Activated naive CD8-positive, alpha-beta T cell treated with anti-CD3 and anti-CD28 coated beads, Interleukin-2, amount 50 U/mL, for 24 hours (primary cell): ENCODE measurements at regions not wholly inside any gene's neighbourhood (a gene's known extent, or its start where the extent isn't known, plus 50 kb on each side); places are given as distances from the start of the nearest gene placed in this dataset.

Source experiments
- ATAC-seq: fragments of 150-1000 bp; cut with Tn5 transposase; one replicate; pipeline ENCODE4 v1.10.0; 2021
- DNase-seq: peaks from one replicate; pipeline ENCODE4 v3.0.0; 2021
- H3K27ac Mint-ChIP-seq: one replicate; pipeline ENCODE4 v1.8.0; 2021; ENCODE audit warnings: mild to moderate bottlenecking, mixed read lengths
- H3K27me3 Mint-ChIP-seq: one replicate; pipeline ENCODE4 v1.8.0; 2021; ENCODE audit warnings: mixed read lengths
- H3K36me3 Mint-ChIP-seq: one replicate; pipeline ENCODE4 v1.8.0; 2021; ENCODE audit warnings: low read depth, mixed read lengths
- H3K4me1 Mint-ChIP-seq: one replicate; pipeline ENCODE4 v1.8.0; 2021; ENCODE audit warnings: mixed read lengths
- H3K4me3 Mint-ChIP-seq: one replicate; pipeline ENCODE4 v1.8.0; 2021; ENCODE audit warnings: mild to moderate bottlenecking, moderate library complexity, mixed read lengths
- H3K9me3 Mint-ChIP-seq: one replicate; pipeline ENCODE4 v1.8.0; 2021; ENCODE audit warnings: mixed read lengths

DNA sequence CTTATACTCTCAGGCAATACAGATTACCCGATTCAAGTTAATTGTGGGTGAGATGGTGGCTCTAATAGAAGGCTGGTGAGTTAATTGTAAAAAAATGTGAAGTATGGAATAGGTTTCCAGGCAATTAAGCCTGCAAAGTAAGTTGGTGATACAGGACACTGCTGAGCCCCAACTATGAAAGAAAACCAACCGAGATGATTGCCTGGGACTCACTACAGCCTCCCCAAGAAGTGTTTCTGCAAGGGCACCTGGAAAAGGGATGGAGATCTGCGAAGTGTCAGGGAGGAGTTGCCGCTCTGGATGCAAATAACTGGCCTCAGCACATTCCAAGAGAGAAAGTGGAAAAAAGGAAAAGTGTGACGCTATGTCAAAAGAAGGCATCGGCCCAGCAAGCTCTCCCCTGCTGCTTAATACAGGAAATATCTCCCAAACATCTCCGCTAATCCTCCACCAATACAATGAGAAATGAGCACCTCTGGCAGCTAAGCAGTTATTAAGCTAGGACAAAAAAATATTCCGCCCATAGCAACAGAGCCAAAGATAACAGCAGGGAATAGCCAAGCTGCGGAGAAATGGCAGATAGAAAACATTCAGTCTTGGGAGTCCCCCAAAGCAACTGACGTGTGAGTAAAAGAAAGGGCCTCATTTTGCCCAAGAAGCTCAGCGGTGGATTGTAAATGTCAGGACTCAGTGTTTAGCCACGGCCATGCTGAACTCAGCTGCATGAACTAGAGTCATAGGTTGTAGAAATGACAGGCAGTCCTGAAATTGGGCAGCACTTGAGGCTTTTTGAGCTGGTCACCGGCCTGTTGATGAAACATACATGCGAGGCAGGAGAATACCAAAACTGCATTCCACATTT lies 133.7 kb downstream of the SNX19 start:
- H3K4me1 Mint-ChIP-seq = no peaks in the 10 kb centered on the region
- H3K36me3 Mint-ChIP-seq = no peaks in the 10 kb centered on the region
- no peak overlapping the region for H3K4me3 Mint-ChIP-seq
- H3K27ac Mint-ChIP-seq = no peak overlapping the region
- no peaks in the 10 kb centered on the region for H3K9me3 Mint-ChIP-seq
- H3K27me3 Mint-ChIP-seq = no peaks in the 10 kb centered on the region
- ATAC-seq (no peak), DNase-seq (no peak)

DNA sequence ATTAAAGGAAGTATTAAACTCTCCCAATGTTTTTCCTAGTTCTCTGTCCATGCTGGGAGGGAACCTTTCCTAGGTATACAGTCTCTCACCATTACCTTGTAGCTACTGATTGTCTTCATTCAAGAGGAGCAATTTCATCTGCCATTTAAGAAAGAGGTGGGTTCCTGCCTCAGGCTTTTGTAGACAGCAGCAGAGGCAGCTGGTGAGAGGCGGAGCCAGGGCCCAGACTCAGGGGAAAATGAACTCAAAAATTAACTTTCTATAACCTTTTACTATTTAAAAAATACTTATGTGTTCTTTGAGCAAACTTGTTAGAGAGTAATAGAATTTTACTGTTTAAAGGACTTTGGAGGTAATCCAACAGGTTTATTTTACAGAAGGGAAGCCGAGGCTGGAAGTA lies 133.0 kb downstream of the SNX19 start:
- Mint-ChIP-seq H3K36me3 (no peaks in the 10 kb centered on the region), H3K4me3 (no peak overlapping the region), H3K9me3 (no peaks in the 10 kb centered on the region), H3K27me3 (no peaks in the 10 kb centered on the region), H3K4me1 (no peaks in the 10 kb centered on the region), H3K27ac (no peak overlapping the region)
- DNase-seq (no peak), ATAC-seq (no peak)

DNA sequence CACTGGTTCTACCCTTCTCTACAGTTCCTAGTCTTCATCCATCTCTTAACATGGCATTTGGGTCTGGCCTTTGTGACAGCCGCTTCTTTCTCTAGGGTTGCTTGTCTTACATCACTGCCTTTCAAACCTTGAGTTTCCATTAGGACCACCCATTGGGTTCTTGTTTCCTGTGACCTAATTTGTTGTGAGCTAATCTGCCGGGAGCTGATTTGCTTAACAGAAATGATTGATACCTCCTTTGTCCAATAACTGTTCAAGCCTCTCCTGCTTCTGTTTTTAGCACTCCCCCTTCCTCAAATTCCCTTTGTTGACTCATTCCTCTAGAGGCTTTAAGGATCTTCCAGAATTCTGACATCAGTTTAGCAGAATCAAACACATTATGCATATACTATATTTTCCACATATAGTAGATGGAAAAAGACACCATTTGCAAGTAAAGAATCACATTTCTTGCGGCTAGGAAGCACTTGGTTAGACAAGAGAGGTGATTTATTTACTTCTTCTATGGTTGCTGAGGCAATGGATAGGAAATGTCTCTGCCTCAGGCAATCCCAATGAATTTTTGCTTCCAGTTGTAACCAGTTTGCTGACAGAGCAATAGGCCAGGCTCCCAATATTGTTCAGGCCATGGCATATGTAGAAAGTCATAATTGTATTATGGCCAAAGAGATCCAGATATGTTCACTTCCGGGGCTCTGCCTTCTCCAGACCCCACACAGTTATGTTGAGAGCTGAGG lies 130.7 kb downstream of the SNX19 start:
- Mint-ChIP-seq H3K4me1 (no peaks in the 10 kb centered on the region), H3K4me3 (no peak overlapping the region), H3K27me3 (no peaks in the 10 kb centered on the region), H3K36me3 (peaks cover 1% of the 10 kb centered on the region), H3K27ac (no peak overlapping the region), H3K9me3 (no peaks in the 10 kb centered on the region)
- ATAC-seq (no peak), DNase-seq (no peak)

GRCh38 chr11:130786586-130786985 lies 129.7 kb downstream of the SNX19 start:
- Mint-ChIP-seq H3K27me3 (peaks cover 6% of the 10 kb centered on the region), H3K36me3 (peaks cover 5% of the 10 kb centered on the region), H3K4me1 (no peaks in the 10 kb centered on the region), H3K4me3 (no peak overlapping the region), H3K27ac (no peak overlapping the region), H3K9me3 (peaks cover 4% of the 10 kb centered on the region)
- no peak for ATAC-seq
- no peak for DNase-seq

GRCh38 chr11:130787092-130787616 lies 129.1 kb downstream of the SNX19 start:
- Mint-ChIP-seq H3K4me3 (no peak overlapping the region), H3K27ac (no peak overlapping the region), H3K9me3 (peaks cover 4% of the 10 kb centered on the region), H3K36me3 (peaks cover 5% of the 10 kb centered on the region), H3K4me1 (no peaks in the 10 kb centered on the region), H3K27me3 (peaks cover 6% of the 10 kb centered on the region)
- no peak for ATAC-seq
- DNase-seq = no peak

- peaks cover 5% of the 10 kb centered on the region for H3K36me3 Mint-ChIP-seq
Measured at GRCh38 chr11:130787973-130788570, 128.2 kb downstream of the SNX19 start.

DNA sequence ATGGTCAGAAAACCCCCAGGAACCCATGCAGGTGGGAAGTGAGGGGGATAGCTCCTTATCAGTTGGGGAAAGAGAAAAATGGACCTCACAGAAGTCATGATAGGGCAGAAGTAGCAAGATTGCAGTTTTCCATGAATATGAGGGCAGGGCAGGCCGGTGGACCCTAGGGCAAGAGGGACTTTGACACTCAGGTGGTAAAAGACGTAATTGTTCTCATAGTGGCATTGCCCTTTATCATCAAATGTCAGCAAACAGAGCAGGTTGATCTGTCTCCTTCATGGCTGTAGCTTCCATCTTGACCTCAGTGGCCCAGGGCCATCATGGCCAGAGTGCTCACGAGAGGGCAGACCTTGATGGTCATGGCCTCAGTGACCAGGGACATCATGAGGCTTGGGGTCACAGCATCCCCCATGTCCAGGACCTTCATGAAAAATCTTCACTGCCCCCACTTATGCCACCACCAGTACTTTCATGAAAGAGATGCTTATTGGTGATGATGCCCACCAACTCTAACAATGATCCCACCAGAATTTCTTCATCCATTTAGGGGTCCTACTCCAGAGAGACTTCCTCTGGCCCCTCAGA lies 127.1 kb downstream of the SNX19 start:
- no peak for ATAC-seq
- H3K4me1 Mint-ChIP-seq = no peaks in the 10 kb centered on the region
- no peak overlapping the region for H3K4me3 Mint-ChIP-seq
- peaks cover 12% of the 10 kb centered on the region for H3K27me3 Mint-ChIP-seq
- H3K27ac Mint-ChIP-seq = no peak overlapping the region
- DNase-seq = no peak
- peaks cover 5% of the 10 kb centered on the region for H3K36me3 Mint-ChIP-seq
- peaks cover 4% of the 10 kb centered on the region for H3K9me3 Mint-ChIP-seq

More at GRCh38 chr11:130787973-130788570, 128.2 kb downstream of the SNX19 start:
- H3K4me3 Mint-ChIP-seq = no peak overlapping the region
- no peak for ATAC-seq
- no peak overlapping the region for H3K27ac Mint-ChIP-seq
- no peaks in the 10 kb centered on the region for H3K4me1 Mint-ChIP-seq
- no peak for DNase-seq
- H3K9me3 Mint-ChIP-seq = peaks cover 4% of the 10 kb centered on the region
- H3K27me3 Mint-ChIP-seq = peaks cover 12% of the 10 kb centered on the region

DNA sequence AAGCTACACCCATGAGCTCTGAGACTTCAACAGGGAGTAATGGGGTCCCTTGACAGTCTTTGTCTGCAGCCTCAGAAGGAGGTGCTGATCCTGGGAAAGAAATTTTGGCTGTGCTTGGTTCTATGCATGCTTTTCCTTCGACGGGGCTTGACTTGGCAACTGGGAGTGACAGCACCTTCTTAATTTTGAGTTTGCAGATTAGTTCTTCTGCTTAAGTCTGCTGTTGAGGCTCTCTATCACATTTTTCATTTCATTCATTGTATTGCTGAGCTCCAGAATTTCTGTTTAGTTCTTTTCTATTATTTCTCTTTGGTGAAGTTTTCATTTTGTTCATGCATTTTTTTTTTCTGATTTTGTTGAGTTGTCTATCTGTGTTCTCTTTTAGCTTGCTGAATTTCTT lies 125.6 kb downstream of the SNX19 start:
- Mint-ChIP-seq H3K27me3 (peaks cover 12% of the 10 kb centered on the region), H3K27ac (no peak overlapping the region), H3K4me3 (no peak overlapping the region), H3K36me3 (peaks cover 5% of the 10 kb centered on the region), H3K4me1 (no peaks in the 10 kb centered on the region), H3K9me3 (peaks cover 4% of the 10 kb centered on the region)
- ATAC-seq = no peak
- no peak for DNase-seq

DNA sequence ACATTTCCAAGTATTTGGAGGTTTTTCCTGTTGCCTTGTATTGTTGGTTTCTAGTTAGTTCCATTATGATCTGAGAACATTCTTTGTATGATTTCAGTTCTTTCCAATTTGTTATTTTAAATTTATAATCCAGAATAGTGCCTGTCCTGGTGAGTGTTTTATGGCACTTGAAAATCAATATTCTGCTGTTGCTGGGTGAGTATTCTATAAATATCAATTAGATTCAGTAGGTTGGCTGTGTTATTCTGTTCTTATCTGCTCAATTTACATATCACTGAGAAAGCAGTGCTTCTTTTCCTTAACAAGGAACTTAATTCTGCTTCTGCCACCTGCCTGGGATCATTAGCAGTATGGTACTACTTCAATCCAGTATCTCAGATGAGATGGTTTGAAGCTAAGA lies 123.5 kb downstream of the SNX19 start:
- H3K4me3 Mint-ChIP-seq = no peak overlapping the region
- no peak for ATAC-seq
- peaks cover 12% of the 10 kb centered on the region for H3K27me3 Mint-ChIP-seq
- peaks cover 5% of the 10 kb centered on the region for H3K36me3 Mint-ChIP-seq
- no peak overlapping the region for H3K27ac Mint-ChIP-seq
- H3K9me3 Mint-ChIP-seq = peaks cover 4% of the 10 kb centered on the region
- no peak for DNase-seq
- no peaks in the 10 kb centered on the region for H3K4me1 Mint-ChIP-seq

DNA sequence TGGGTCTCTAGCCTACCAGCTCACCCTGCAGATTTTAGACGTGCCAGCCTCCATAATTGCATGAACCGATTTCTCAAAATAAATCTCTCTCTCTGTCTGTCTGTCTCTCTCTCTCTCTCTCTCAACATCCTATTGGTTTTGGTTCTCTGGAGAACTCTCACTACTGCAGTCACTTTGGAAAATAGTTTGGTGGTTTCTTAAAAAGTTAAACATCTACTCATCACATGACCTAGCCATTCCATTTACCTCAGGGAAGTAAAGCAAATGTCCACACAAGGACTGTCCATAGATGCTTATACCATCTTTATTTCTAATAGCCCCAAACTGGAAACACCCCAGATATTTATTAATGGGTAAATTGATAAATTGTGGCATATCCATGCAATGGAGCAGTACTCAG lies 119.5 kb downstream of the SNX19 start:
- H3K27me3 Mint-ChIP-seq = peaks cover 12% of the 10 kb centered on the region
- no peak for DNase-seq
- no peaks in the 10 kb centered on the region for H3K9me3 Mint-ChIP-seq
- H3K27ac Mint-ChIP-seq = no peak overlapping the region
- H3K4me1 Mint-ChIP-seq = no peaks in the 10 kb centered on the region
- no peaks in the 10 kb centered on the region for H3K36me3 Mint-ChIP-seq
- no peak for ATAC-seq
- no peak overlapping the region for H3K4me3 Mint-ChIP-seq

- Mint-ChIP-seq H3K9me3 (no peaks in the 10 kb centered on the region), H3K36me3 (no peaks in the 10 kb centered on the region), H3K27me3 (peaks cover 6% of the 10 kb centered on the region), H3K27ac (no peak overlapping the region), H3K4me3 (no peak overlapping the region), H3K4me1 (no peaks in the 10 kb centered on the region)
- no peak for ATAC-seq
- DNase-seq = no peak
Measured at GRCh38 chr11:130798280-130798679, 118.0 kb downstream of the SNX19 start.

DNA sequence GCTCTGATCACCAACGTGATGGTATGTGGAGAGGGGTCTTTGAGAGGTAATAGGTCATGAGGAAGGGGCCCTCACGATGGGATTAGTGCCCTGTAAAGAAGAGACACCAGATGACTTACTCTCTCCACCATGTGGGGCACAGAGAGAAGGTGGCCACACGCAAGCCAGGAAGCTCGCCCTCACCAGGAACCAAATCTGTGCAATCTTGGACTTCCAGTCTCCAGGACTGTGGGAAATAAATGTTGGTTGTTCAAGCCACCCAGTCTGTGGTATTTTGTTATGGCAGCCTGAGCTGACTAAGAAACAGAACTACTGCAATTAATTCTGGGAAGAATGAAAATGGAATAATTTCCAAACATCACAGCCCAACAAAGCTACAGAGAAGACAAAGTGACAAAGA lies 117.5 kb downstream of the SNX19 start:
- Mint-ChIP-seq H3K4me3 (no peak overlapping the region), H3K9me3 (no peaks in the 10 kb centered on the region), H3K36me3 (no peaks in the 10 kb centered on the region), H3K27ac (no peak overlapping the region), H3K27me3 (peaks cover 6% of the 10 kb centered on the region), H3K4me1 (no peaks in the 10 kb centered on the region)
- no peak for ATAC-seq
- DNase-seq = no peak

DNA sequence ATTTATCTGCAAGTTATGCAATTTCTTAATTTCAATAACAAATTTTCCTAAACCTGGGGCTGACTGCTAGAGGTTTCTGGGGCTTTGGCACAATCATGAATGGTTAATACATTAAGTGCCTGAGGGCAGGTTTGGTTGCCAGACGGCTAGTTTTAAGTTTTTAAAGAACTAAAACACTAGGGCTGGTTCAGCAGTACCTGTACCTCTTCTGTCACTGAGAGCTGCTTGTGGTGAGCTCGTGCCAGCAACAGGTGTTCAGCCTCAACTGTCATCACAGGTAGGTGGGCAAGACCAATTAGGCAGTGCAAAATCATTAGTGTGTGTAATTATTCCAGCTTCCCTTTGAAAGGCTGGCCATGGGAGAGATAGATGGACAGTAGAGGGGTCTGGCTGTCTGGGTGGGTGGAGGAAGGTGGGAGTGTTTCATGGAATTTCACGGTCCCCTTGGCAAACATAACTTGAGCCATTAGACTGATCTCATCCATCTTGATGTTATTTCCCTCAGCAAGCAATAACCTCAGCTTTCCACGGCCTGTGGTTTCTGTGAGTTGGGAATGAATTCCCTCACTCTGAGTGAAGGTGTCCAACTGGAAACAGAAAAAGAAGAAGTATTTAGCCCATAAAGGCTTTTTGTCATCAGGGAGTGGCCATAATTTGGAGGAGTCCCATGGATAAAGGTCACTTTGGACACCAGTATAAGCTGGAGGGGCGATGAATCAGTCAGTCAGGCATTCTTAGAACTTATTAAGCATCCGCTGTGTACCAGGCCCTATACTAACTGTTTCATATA lies 114.8 kb downstream of the SNX19 start:
- no peak for DNase-seq
- no peaks in the 10 kb centered on the region for H3K9me3 Mint-ChIP-seq
- H3K27me3 Mint-ChIP-seq = peaks cover 6% of the 10 kb centered on the region
- no peak overlapping the region for H3K27ac Mint-ChIP-seq
- no peak for ATAC-seq
- no peaks in the 10 kb centered on the region for H3K4me1 Mint-ChIP-seq
- H3K36me3 Mint-ChIP-seq = no peaks in the 10 kb centered on the region
- no peak overlapping the region for H3K4me3 Mint-ChIP-seq

DNA sequence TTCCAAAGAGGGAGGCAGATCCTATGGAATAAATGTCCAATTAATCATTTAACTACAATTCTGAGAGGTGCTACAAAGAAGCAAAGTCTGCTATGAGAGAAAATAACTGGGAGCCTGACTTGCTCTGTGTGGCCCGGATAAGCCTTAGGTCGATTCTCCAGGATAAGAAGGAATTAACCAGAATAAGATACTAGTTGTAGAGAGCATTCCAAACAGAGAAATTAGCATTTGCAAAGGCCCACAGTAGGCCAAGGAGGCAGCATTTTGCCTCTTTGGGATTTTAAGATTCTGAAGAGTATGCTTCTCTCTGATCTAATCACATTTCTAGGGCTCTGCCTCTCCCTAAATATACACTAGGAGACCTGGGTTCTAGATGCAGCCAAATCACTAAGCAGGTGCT lies 113.7 kb downstream of the SNX19 start:
- H3K27me3 Mint-ChIP-seq = peaks cover 6% of the 10 kb centered on the region

More for the DNA sequence above, 113.7 kb downstream of the SNX19 start:
- H3K9me3 Mint-ChIP-seq = no peaks in the 10 kb centered on the region
- DNase-seq = no peak
- H3K27ac Mint-ChIP-seq = no peak overlapping the region
- H3K36me3 Mint-ChIP-seq = no peaks in the 10 kb centered on the region
- H3K4me1 Mint-ChIP-seq = no peaks in the 10 kb centered on the region
- H3K4me3 Mint-ChIP-seq = no peak overlapping the region
- ATAC-seq = no peak
